HepG2 (cell line): ENCODE measurements at regions not wholly inside any gene's neighbourhood (a gene's known extent, or its start where the extent isn't known, plus 50 kb on each side); places are given as distances from the start of the nearest gene placed in this dataset.

ENCODE experiments used
- ATAC-seq: fragments of 200-7000 bp; cut with Tn5 transposase; 3 replicates; pipeline ENCODE4 v1.9.1; 2020; ENCODE audit warnings: mild to moderate bottlenecking, moderate library complexity
- BruUV-seq: library from RNA; stranded (reverse); fragments of 400-500 nt; replicated peaks from 2 replicates; lab custom pipeline; 2021; lab: Mats Ljungman, UMichigan
- CTCF ChIA-PET: fragments of 300-600 bp; formaldehyde crosslinking; extraction: SDS; loops from one replicate; lab custom pipeline; 2021; ENCODE audit warnings: low total read pairs, inconsistent platforms, low intra/inter-chr PET ratio; lab: Yijun Ruan, JAX
- POLR2A ChIA-PET: fragments of 350-600 bp; sonication (Branson Sonifier 250); formaldehyde crosslinking; loops from one replicate; lab custom pipeline; 2020; ENCODE audit warnings: antibody characterized with exemption, inconsistent platforms; lab: Yijun Ruan, JAX
- DNase-seq: peaks from one replicate; pipeline ENCODE4 v3.0.0-alpha.2; 2015; ENCODE audit warnings: low spot score
- FAIRE-seq: peaks from 3 replicates; lab custom pipeline; 2011; peaks lifted over from hg19 to GRCh38; lab: Jason Lieb, UNC
- H2AFZ ChIP-seq: one replicate; pipeline ENCODE4 v1.6.1; 2011; ENCODE audit warnings: low read length, inconsistent platforms
- H3K27ac ChIP-seq: fragments of 300-600 bp; 3 replicates; pipeline ENCODE4 v1.8.0; 2011; ENCODE audit warnings: mixed run types, mild to moderate bottlenecking, mixed read lengths, low read length, inconsistent platforms; ENCODE audit not compliant: insufficient read depth; ENCODE audit errors: extremely low read length
- H3K27me3 ChIP-seq, 2 experiments: fragments of 200-600 bp in 1 of 2; 2 replicates in 1 of 2; 3 replicates in 1 of 2; pipeline versions ENCODE4 v1.6.0 to v1.8.0; 2011; ENCODE audit warnings: low read length in 2 of 2, mild to moderate bottlenecking in 2 of 2, moderate library complexity in 2 of 2, inconsistent platforms in 1 of 2; ENCODE audit not compliant: insufficient read depth in 2 of 2, control insufficient read depth in 1 of 2
- H3K36me3 ChIP-seq, 2 experiments: fragments of 200-600 bp in 1 of 2; replicated peaks in 1 of 2; 2 replicates in 1 of 2; 3 replicates in 1 of 2; pipeline versions ENCODE4 v1.5.1 to v1.8.0; 2011; ENCODE audit warnings: low read length in 2 of 2, inconsistent platforms in 1 of 2; ENCODE audit not compliant: insufficient read depth in 2 of 2, control insufficient read depth in 1 of 2
- H3K4me1 ChIP-seq: 2 replicates; pipeline ENCODE4 v1.5.1; 2012; ENCODE audit warnings: low read length, inconsistent platforms; ENCODE audit not compliant: insufficient read depth
- H3K4me2 ChIP-seq: 2 replicates; pipeline ENCODE4 v1.6.0; 2011; ENCODE audit warnings: low read depth, low read length, inconsistent platforms
- H3K4me3 ChIP-seq, 3 experiments: fragments of 200-600 bp in 1 of 3; sonication (generic), shearing (Covaris generic) in 1 of 3; replicated peaks in 1 of 3; 2 replicates each; pipeline ENCODE4 v1.5.1; 2011 to 2016; ENCODE audit warnings: low read length in 3 of 3, inconsistent platforms in 2 of 3, low read depth in 2 of 3, mild to moderate bottlenecking in 2 of 3, control low read depth in 1 of 3, mixed read lengths in 1 of 3; ENCODE audit not compliant: insufficient read depth in 1 of 3
- H3K79me2 ChIP-seq: one replicate; pipeline ENCODE4 v1.6.1; 2011; ENCODE audit warnings: low read length, inconsistent platforms; ENCODE audit not compliant: insufficient read depth
- H3K9ac ChIP-seq: 2 replicates; pipeline ENCODE4 v1.6.0; 2011; ENCODE audit warnings: mild to moderate bottlenecking, low read depth, low read length, inconsistent platforms; ENCODE audit not compliant: insufficient read depth
- H3K9me3 ChIP-seq: 2 replicates; pipeline ENCODE4 v1.5.1; 2012; ENCODE audit warnings: mild to moderate bottlenecking, low read length
- H4K20me1 ChIP-seq: 2 replicates; pipeline ENCODE4 v1.6.0; 2011; ENCODE audit warnings: inconsistent platforms, mild to moderate bottlenecking, low read length, moderate library complexity; ENCODE audit not compliant: insufficient read depth
- DBP ChIP-seq: sonication (generic); formaldehyde crosslinking; IDR thresholded peaks from 2 replicates; pipeline ENCODE4 v1.4.0; 2020; ENCODE audit warnings: missing genetic modification reagents; ENCODE audit errors: not compliant biosample characterization
- HOMEZ ChIP-seq: IDR thresholded peaks from 2 replicates; pipeline ENCODE4 v1.6.1; 2016; ENCODE audit warnings: low read depth
- JARID2 ChIP-seq: sonication (generic); formaldehyde crosslinking; IDR thresholded peaks from 2 replicates; pipeline ENCODE4 v1.8.1; 2023; ENCODE audit warnings: missing genetic modification reagents, inconsistent platforms; ENCODE audit not compliant: insufficient replicate concordance
- MBD4 ChIP-seq: IDR thresholded peaks from 2 replicates; pipeline ENCODE4 v1.6.1; 2012; ENCODE audit warnings: low read length, inconsistent platforms, borderline replicate concordance
- TFDP1 ChIP-seq: IDR thresholded peaks from 2 replicates; pipeline ENCODE4 v1.6.1; 2016; ENCODE audit warnings: missing compliant biosample characterization, missing genetic modification reagents, borderline replicate concordance
- THYN1 ChIP-seq: sonication (generic); formaldehyde crosslinking; IDR thresholded peaks from 2 replicates; pipeline ENCODE4 v1.8.1; 2023; ENCODE audit warnings: low read depth, mild to moderate bottlenecking, moderate library complexity, missing genetic modification reagents, borderline replicate concordance
- WGBS: methylation state at CpG from one replicate; pipeline ENCODE4 v1.1.6; 2017; ENCODE audit warnings: low lambda C conversion rate; 5-methylcytosine and 5-hydroxymethylcytosine counted together
- in situ Hi-C: cut with HindIII; loops from 2 replicates; pipeline ENCODE4 v1.10.0; 2017; ENCODE audit warnings: low pct_unique_long_range_greater_than_20kb; ENCODE audit not compliant: extremely low pct_ligation_motif_present
- intact Hi-C: fragments of 100-400 bp; cut with micrococcal nuclease; formaldehyde crosslinking; loops from one replicate; pipeline ENCODE4 v1.10.0; 2022; ENCODE audit not compliant: unreplicated experiment

GRCh38 chr1:53408755-53409129, 50.5 kb upstream of the DMRTB1 start:
- TF ChIP-seq THYN1 (CRISPR knock-in tag) (no peak), MBD4 (no peak), HOMEZ (CRISPR knock-in tag) (no peak), DBP (CRISPR knock-in tag) (no peak), TFDP1 (no peak), JARID2 (CRISPR knock-in tag) (no peak)
- DNase-seq = no peak

More at GRCh38 chr1:53408755-53409129, 50.5 kb upstream of the DMRTB1 start:
- no peak overlapping the region for H3K27ac ChIP-seq
- H3K9me3 ChIP-seq = no peaks in the 10 kb centered on the region
- no peak overlapping the region for H3K9ac ChIP-seq
- no peaks in the 10 kb centered on the region for H4K20me1 ChIP-seq
- FAIRE-seq (no peak), ATAC-seq (no peak)
- no peak overlapping the region for H3K4me2 ChIP-seq
- in situ Hi-C loops (no loop called here), intact Hi-C loops (no loop called here)
- H3K36me3 ChIP-seq = no peaks in the 10 kb centered on the region
- H2AFZ ChIP-seq = no peak overlapping the region
- CTCF ChIA-PET = no interaction called here
- H3K4me3 ChIP-seq = no peak overlapping the region
- H3K79me2 ChIP-seq = no peaks in the 10 kb centered on the region
- 0% methylated on average over 2 of the region's 7 CpGs for WGBS
- H3K4me1 ChIP-seq = no peaks in the 10 kb centered on the region
- peaks cover 4 to 86% of the 10 kb centered on the region in 2 experiments for H3K27me3 ChIP-seq
- BruUV-seq = no TSS peak
- POLR2A ChIA-PET = no interaction called here
